CD4-positive, alpha-beta memory T cell (primary cell): ENCODE measurements at regions not wholly inside any gene's neighbourhood (a gene's known extent, or its start where the extent isn't known, plus 50 kb on each side); places are given as distances from the start of the nearest gene placed in this dataset.

Experiments
- CTCF ChIA-PET: fragments of 350-600 bp; sonication (Branson Sonifier 250); formaldehyde crosslinking; loops from one replicate; lab custom pipeline; 2021; ENCODE audit warnings: inconsistent platforms; ENCODE audit not compliant: partially characterized antibody; lab: Charles Lee
- POLR2A ChIA-PET: fragments of 350-600 bp; sonication (Branson Sonifier 250); formaldehyde crosslinking; loops from one replicate; lab custom pipeline; 2021; ENCODE audit not compliant: partially characterized antibody; lab: Charles Lee
- DNase-seq, 5 donors: peaks; one replicate each; pipeline versions ENCODE4 v3.0.0 to v3.0.0-alpha.2; 2020 to 2022; ENCODE audit warnings: mixed read lengths in 1 of 5
- H3K27ac ChIP-seq: one replicate; pipeline ENCODE4 v1.7.0; 2013; ENCODE audit warnings: low read depth, low read length
- H3K27me3 ChIP-seq: 2 replicates; pipeline ENCODE4 v1.7.0; 2013; ENCODE audit warnings: mild to moderate bottlenecking, low read length, moderate library complexity; ENCODE audit not compliant: insufficient read depth
- H3K36me3 ChIP-seq: 2 replicates; pipeline ENCODE4 v1.7.0; 2013; ENCODE audit warnings: mild to moderate bottlenecking, low read length, moderate library complexity; ENCODE audit not compliant: insufficient read depth
- H3K4me1 ChIP-seq: 2 replicates; pipeline ENCODE4 v1.7.0; 2013; ENCODE audit warnings: mild to moderate bottlenecking, low read length, moderate library complexity; ENCODE audit not compliant: insufficient read depth
- H3K4me3 ChIP-seq, 2 donors: one replicate each; pipeline ENCODE4 v1.7.0; 2013; ENCODE audit warnings: low read length in 2 of 2, mild to moderate bottlenecking in 1 of 2
- H3K9me3 ChIP-seq, 2 donors: one replicate each; pipeline ENCODE4 v1.7.0; 2013; ENCODE audit warnings: low read length in 2 of 2, control low read depth in 1 of 2; ENCODE audit not compliant: control insufficient read depth in 1 of 2
- H3K27ac Mint-ChIP-seq, 7 donors: one replicate each; pipeline ENCODE4 v1.8.0; 2020 to 2021; ENCODE audit warnings: mixed read lengths in 7 of 7, mild to moderate bottlenecking in 6 of 7, inconsistent platforms in 3 of 7, moderate library complexity in 3 of 7
- H3K27me3 Mint-ChIP-seq, 2 donors: one replicate each; pipeline ENCODE4 v1.8.0; 2020 to 2021; ENCODE audit warnings: mixed read lengths in 2 of 2
- H3K36me3 Mint-ChIP-seq, 2 donors: one replicate each; pipeline ENCODE4 v1.8.0; 2020 to 2021; ENCODE audit warnings: mixed read lengths in 2 of 2, inconsistent platforms in 1 of 2, mild to moderate bottlenecking in 1 of 2
- H3K4me1 Mint-ChIP-seq, 4 donors: one replicate each; pipeline ENCODE4 v1.8.0; 2020 to 2021; ENCODE audit warnings: mixed read lengths in 4 of 4, mild to moderate bottlenecking in 1 of 4
- H3K4me3 Mint-ChIP-seq, 8 donors: one replicate each; pipeline ENCODE4 v1.8.0; 2020 to 2021; ENCODE audit warnings: mixed read lengths in 8 of 8, mild to moderate bottlenecking in 7 of 8, moderate library complexity in 6 of 8, inconsistent platforms in 3 of 8
- H3K9me3 Mint-ChIP-seq, 8 donors: one replicate each; pipeline ENCODE4 v1.8.0; 2020 to 2021; ENCODE audit warnings: mixed read lengths in 8 of 8, mild to moderate bottlenecking in 5 of 8, inconsistent platforms in 3 of 8, moderate library complexity in 1 of 8
- intact Hi-C: fragments of 100-400 bp; cut with micrococcal nuclease; formaldehyde crosslinking; loops from one replicate; pipeline ENCODE4 v1.15.1; 2023

DNA sequence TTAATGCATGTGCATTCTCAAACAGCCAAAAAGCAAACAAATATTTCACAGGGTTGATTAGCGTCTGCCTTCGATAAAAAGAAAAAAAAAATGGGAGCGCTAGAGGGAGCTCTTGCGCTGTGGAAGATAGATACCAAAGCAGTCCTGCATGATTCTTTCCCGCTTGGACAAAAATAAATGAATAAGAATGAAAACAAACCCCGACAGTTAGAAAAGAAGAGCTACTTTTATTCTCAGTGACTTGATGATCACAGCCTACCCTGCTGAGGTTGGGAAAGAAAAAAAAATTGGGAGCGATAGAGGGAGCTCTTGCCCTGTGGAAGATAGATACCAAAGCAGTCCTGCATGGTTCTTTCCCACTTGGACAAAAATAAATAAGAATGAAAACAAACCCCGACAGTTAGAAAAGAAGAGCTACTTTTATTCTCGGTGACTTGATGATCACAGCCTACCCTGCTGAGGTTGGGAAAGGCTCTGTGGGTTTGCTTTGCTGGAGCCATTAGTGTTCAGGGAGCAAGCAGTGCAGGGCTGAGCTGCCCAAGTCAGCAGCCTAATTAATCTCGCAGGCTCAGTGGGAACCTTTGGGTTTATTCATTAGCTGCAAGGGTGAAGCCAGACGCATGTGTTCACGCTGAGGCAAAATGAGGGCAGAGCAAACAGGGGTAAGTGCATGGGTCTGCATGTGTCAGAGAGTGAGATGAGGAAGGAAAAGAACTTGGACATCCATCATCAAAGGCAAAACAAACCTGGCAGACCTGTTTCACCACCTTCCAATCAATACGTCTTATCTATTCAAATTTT, 249.3 kb upstream of the PRKX start:
- H3K27me3 ChIP-seq, result no peaks in the 10 kb centered on the region
- peak in 3 of 5 donors; percentile 6 to 13 (median 9) for DNase-seq
- Mint-ChIP-seq H3K9me3 (peaks cover 0 to 2% (median 0%) of the 10 kb centered on the region in 8 donors), H3K36me3 (no peaks in the 10 kb centered on the region), H3K4me3 (peak overlapping the region in 4 of 8 donors; percentile 60 to 72 (median 67)), H3K4me1 (peaks cover 0 to 9% (median 2%) of the 10 kb centered on the region in 4 donors), H3K27ac (no peak overlapping the region), H3K27me3 (peaks cover 0 to 4% of the 10 kb centered on the region in 2 donors)
- H3K9me3 ChIP-seq, result no peaks in the 10 kb centered on the region
- no peak overlapping the region for H3K27ac ChIP-seq
- intact Hi-C loops, result no loop called here
- H3K36me3 ChIP-seq, result no peaks in the 10 kb centered on the region
- H3K4me1 ChIP-seq, result no peaks in the 10 kb centered on the region
- ChIA-PET CTCF (interaction anchor here (0.8 to 2.1 kb wide), 4 partner anchors 10 to 22 kb away, joined by 3 to 8 read pairs (median 4); no protein-coding TSS in a partner anchor), POLR2A (no interaction called here)
- no peak overlapping the region for H3K4me3 ChIP-seq

DNA sequence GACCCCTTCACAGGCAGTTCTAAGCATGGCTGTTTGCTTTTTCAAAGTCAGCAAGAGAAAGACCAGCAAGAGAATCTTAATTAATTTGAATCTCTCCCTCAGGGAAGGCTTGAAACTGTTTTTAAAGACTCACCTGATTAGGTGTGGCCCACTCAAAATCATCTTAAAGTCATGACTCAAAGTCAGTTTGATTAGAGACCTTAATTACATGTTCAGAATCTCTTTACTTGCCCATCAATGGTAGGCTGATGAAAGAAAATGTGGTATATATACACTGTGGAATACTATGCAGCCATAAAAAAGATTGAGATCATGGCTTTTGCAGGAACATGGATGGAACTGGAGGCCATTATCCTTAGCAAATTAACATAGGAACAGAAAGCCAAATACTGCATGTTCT, 247.5 kb upstream of the PRKX start:
- Mint-ChIP-seq H3K27me3 (peaks cover 0 to 4% of the 10 kb centered on the region in 2 donors), H3K9me3 (peaks cover 0 to 2% (median 0%) of the 10 kb centered on the region in 8 donors), H3K36me3 (no peaks in the 10 kb centered on the region), H3K4me3 (no peak overlapping the region), H3K27ac (no peak overlapping the region), H3K4me1 (peaks cover 0 to 9% (median 2%) of the 10 kb centered on the region in 4 donors)
- no peak overlapping the region for H3K27ac ChIP-seq
- H3K9me3 ChIP-seq, result no peaks in the 10 kb centered on the region
- H3K27me3 ChIP-seq, result no peaks in the 10 kb centered on the region
- no peak overlapping the region for H3K4me3 ChIP-seq
- ChIA-PET CTCF (no interaction called here), POLR2A (no interaction called here)
- no peak for DNase-seq
- no peaks in the 10 kb centered on the region for H3K36me3 ChIP-seq
- intact Hi-C loops, result no loop called here
- H3K4me1 ChIP-seq, result no peaks in the 10 kb centered on the region

DNA sequence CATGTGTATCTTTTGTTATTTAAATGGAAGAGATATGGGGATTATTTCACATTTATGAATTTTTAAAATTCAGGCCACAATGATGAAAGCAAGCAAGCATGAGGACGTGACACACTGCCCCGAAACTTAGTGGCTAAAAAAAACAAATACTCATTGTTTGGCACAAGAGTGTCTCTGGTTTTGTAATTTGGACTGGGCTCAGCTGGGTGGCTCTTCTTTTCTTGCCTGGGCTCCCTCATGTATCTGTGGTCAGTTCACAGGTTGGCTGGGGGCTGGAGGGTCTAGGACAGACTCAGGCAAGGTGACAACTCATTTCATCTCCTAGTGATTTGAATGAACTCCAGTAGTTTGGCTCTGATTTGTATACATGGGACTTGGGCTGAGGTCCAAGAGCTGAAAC, 238.4 kb upstream of the PRKX start:
- ChIA-PET CTCF (interaction anchor here (2.2 kb wide), 1 partner anchor 11 kb away, joined by 8 read pairs; no protein-coding TSS in a partner anchor), POLR2A (no interaction called here)
- no peaks in the 10 kb centered on the region for H3K4me1 ChIP-seq
- Mint-ChIP-seq H3K4me1 (no peaks in the 10 kb centered on the region), H3K36me3 (no peaks in the 10 kb centered on the region), H3K27ac (no peak overlapping the region), H3K9me3 (peaks cover 0 to 9% (median 4%) of the 10 kb centered on the region in 8 donors), H3K4me3 (no peak overlapping the region), H3K27me3 (peaks cover 0 to 1% of the 10 kb centered on the region in 2 donors)
- no peaks in the 10 kb centered on the region for H3K36me3 ChIP-seq
- H3K27ac ChIP-seq, result no peak overlapping the region
- no peak for DNase-seq
- no peak overlapping the region for H3K4me3 ChIP-seq
- intact Hi-C loops, result no loop called here
- no peaks in the 10 kb centered on the region for H3K27me3 ChIP-seq
- no peaks in the 10 kb centered on the region for H3K9me3 ChIP-seq

DNA sequence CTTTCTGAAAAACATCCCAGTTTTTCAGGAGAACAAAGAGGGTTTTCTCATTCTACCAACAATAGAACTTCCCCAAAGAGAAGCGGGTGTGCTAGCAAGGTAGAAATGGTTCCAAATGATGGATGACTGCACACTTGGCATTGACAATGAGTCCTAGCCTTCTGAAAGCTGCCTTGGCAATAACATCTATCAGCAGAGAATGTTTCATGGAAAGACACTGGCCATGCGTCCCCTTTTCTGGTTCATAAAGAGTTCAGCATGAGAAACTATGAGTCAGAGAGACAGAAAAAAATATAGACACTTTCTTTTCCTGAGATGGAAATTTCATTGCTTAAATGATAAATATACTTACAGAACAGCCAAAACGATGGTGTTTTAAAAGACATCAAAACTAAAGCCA, 236.9 kb upstream of the PRKX start:
- H3K4me3 ChIP-seq, result no peak overlapping the region
- ChIA-PET CTCF (interaction anchor here (0.6 kb wide), 1 partner anchor 10 kb away, joined by 3 read pairs; no protein-coding TSS in a partner anchor), POLR2A (no interaction called here)
- H3K4me1 ChIP-seq, result no peaks in the 10 kb centered on the region
- no peaks in the 10 kb centered on the region for H3K27me3 ChIP-seq
- no peaks in the 10 kb centered on the region for H3K36me3 ChIP-seq
- Mint-ChIP-seq H3K27me3 (peaks cover 0 to 1% of the 10 kb centered on the region in 2 donors), H3K4me1 (no peaks in the 10 kb centered on the region), H3K4me3 (no peak overlapping the region), H3K9me3 (peaks cover 0 to 9% (median 4%) of the 10 kb centered on the region in 8 donors), H3K27ac (no peak overlapping the region), H3K36me3 (no peaks in the 10 kb centered on the region)
- no peak for DNase-seq
- H3K9me3 ChIP-seq, result no peaks in the 10 kb centered on the region
- intact Hi-C loops, result no loop called here
- H3K27ac ChIP-seq, result no peak overlapping the region

DNA sequence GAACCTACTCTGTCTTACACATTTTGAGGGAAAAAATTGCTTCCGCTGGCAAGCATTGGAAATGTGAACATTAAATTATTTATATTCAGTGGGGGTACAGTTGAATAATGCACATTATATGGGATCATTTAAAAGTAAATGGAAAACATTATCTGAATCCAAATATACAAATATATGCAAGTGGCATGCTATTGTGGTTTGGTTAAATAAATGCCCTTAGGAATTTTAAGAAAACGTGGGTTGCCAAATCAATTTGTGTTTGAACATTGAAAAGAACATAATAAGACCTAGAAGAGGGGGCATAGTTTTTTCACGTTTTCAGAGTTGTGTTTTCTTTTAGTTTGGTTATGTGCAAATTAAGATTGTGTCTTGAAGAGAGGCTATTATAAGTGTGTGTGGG, 230.5 kb upstream of the PRKX start:
- Histone ChIP-seq H3K9me3 (no peaks in the 10 kb centered on the region), H3K4me1 (no peaks in the 10 kb centered on the region), H3K27ac (no peak overlapping the region), H3K36me3 (no peaks in the 10 kb centered on the region), H3K27me3 (no peaks in the 10 kb centered on the region), H3K4me3 (no peak overlapping the region)
- H3K27me3 Mint-ChIP-seq, result peaks cover 1 to 8% of the 10 kb centered on the region in 2 donors
- CTCF ChIA-PET, result no interaction called here
- peaks cover 0 to 12% (median 6%) of the 10 kb centered on the region in 8 donors for H3K9me3 Mint-ChIP-seq
- no peak overlapping the region for H3K27ac Mint-ChIP-seq
- no peaks in the 10 kb centered on the region for H3K4me1 Mint-ChIP-seq
- intact Hi-C loops, result no loop called here
- DNase-seq, result no peak
- no peak overlapping the region for H3K4me3 Mint-ChIP-seq
- POLR2A ChIA-PET, result no interaction called here
- no peaks in the 10 kb centered on the region for H3K36me3 Mint-ChIP-seq

DNA sequence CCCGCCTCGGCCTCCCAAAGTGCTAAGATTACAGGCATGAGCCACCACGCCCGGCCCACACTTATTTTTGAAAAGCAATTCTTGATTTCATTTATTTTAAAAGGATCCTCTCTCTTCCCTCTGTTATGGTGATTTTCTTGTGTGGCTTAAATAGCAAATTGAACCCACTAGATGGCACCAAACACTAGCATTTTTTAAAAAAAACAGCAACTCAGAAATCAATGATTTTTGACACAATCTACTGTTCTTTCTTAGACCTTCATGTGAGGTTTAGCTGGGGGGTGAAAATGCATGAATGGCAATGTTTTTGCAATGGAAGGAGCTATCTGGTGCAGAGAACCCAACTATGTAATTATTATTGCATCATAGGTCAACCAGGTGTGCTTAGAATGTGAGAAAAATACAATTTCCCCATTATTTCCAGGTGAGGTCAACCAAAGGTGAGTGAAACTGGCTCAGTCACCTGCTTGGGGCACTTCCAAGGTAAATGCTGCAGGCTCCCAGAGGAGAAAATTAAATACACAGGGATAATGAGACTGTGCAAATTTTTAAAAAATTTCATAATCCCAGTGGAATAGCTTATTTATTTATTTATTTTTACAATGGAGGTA, 226.7 kb upstream of the PRKX start:
- CTCF ChIA-PET, result interaction anchor here (0.6 to 1.1 kb wide), 2 partner anchors 10 to 23 kb away, joined by 3 to 5 read pairs; no protein-coding TSS in a partner anchor
- POLR2A ChIA-PET, result no interaction called here
- Mint-ChIP-seq H3K27ac (no peak overlapping the region), H3K36me3 (no peaks in the 10 kb centered on the region), H3K9me3 (peaks cover 0 to 12% (median 6%) of the 10 kb centered on the region in 8 donors), H3K27me3 (peaks cover 1 to 7% of the 10 kb centered on the region in 2 donors), H3K4me1 (no peaks in the 10 kb centered on the region), H3K4me3 (no peak overlapping the region)
- H3K27me3 ChIP-seq, result no peaks in the 10 kb centered on the region
- no peaks in the 10 kb centered on the region for H3K36me3 ChIP-seq
- no peaks in the 10 kb centered on the region for H3K9me3 ChIP-seq
- intact Hi-C loops, result no loop called here
- H3K27ac ChIP-seq, result no peak overlapping the region
- peak in 4 of 5 donors; percentile 6 to 23 (median 13) for DNase-seq
- H3K4me3 ChIP-seq, result no peak overlapping the region
- no peaks in the 10 kb centered on the region for H3K4me1 ChIP-seq

DNA sequence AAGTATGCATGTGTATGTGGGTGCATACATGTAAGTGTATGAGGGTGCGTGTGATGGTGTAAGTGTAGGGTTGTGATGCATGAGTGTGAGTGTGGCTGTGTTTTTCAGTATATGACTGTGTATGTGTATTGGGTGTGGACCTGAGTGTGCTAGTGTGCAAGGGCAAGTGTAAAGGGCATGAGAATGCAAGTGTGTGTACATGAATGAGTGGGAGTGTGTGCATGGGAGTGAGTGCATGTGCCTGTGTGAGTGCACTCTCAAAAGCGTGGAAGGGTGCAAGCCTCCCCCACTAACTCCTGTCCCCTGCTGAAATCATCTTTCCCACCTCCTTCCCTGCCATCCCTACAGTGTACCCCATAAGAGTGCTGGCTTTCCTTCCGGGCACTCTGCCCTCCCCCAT, 225.1 kb upstream of the PRKX start:
- Mint-ChIP-seq H3K36me3 (no peaks in the 10 kb centered on the region), H3K27ac (no peak overlapping the region), H3K27me3 (peaks cover 1 to 5% of the 10 kb centered on the region in 2 donors), H3K9me3 (peaks cover 0 to 12% (median 6%) of the 10 kb centered on the region in 8 donors), H3K4me3 (no peak overlapping the region), H3K4me1 (no peaks in the 10 kb centered on the region)
- CTCF ChIA-PET, result no interaction called here
- H3K36me3 ChIP-seq, result no peaks in the 10 kb centered on the region
- H3K9me3 ChIP-seq, result no peaks in the 10 kb centered on the region
- POLR2A ChIA-PET, result no interaction called here
- H3K4me3 ChIP-seq, result no peak overlapping the region
- H3K4me1 ChIP-seq, result no peaks in the 10 kb centered on the region
- no peak overlapping the region for H3K27ac ChIP-seq
- DNase-seq, result no peak
- H3K27me3 ChIP-seq, result no peaks in the 10 kb centered on the region
- intact Hi-C loops, result no loop called here
